Suprapubic skin (tissue), 4 donors: ENCODE measurements at regions not wholly inside any gene's neighbourhood (a gene's known extent, or its start where the extent isn't known, plus 50 kb on each side); places are given as distances from the start of the nearest gene placed in this dataset.

ENCODE experiments used
- DNase-seq, 2 donors: peaks; one replicate each; pipeline ENCODE4 v3.0.0-alpha.2; 2019; ENCODE audit warnings: low spot score in 2 of 2
- H3K27ac ChIP-seq: fragments of 200-600 bp; sonication (generic); one replicate; pipeline ENCODE4 v1.5.1; 2019
- H3K27me3 ChIP-seq: fragments of 200-600 bp; sonication (generic); one replicate; pipeline ENCODE4 v1.5.1; 2019
- H3K36me3 ChIP-seq: fragments of 200-600 bp; sonication (generic); one replicate; pipeline ENCODE4 v1.5.1; 2019
- H3K4me1 ChIP-seq: fragments of 200-600 bp; sonication (generic); one replicate; pipeline ENCODE4 v1.5.1; 2019
- H3K4me3 ChIP-seq: fragments of 200-600 bp; sonication (generic); one replicate; pipeline ENCODE4 v1.5.1; 2019; ENCODE audit warnings: mild to moderate bottlenecking
- H3K9me3 ChIP-seq: fragments of 200-600 bp; sonication (generic); one replicate; pipeline ENCODE4 v1.5.1; 2019
- EP300 ChIP-seq: sonication (generic); formaldehyde crosslinking; IDR thresholded peaks from one replicate; pipeline ENCODE4 v1.6.1; 2017; ENCODE audit warnings: antibody characterized with exemption
- POLR2A ChIP-seq, 2 donors: fragments of 450-650 bp; IDR thresholded peaks; one replicate each; pipeline ENCODE4 v1.6.1; 2017; ENCODE audit warnings: antibody characterized with exemption in 2 of 2, mild to moderate bottlenecking in 2 of 2, moderate library complexity in 2 of 2
- POLR2AphosphoS5 ChIP-seq, 3 donors: sonication (generic); formaldehyde crosslinking; IDR thresholded peaks; one replicate each; pipeline ENCODE4 v1.6.1; 2017; ENCODE audit warnings: antibody characterized with exemption in 3 of 3
- WGBS: methylation state at CpG from one replicate; pipeline ENCODE4 v1.1.5; 2018; 5-methylcytosine and 5-hydroxymethylcytosine counted together
- TF ChIP-seq, protein P1 (sequence below), 2 donors: fragments of 200-600 bp in 1 of 2; fragments of 450-650 bp in 1 of 2; sonication (generic) in 1 of 2; IDR thresholded peaks; one replicate each; pipeline ENCODE4 v1.5.1; 2016 to 2019; ENCODE audit warnings: antibody characterized with exemption in 2 of 2, mild to moderate bottlenecking in 1 of 2, moderate library complexity in 1 of 2

DNA sequence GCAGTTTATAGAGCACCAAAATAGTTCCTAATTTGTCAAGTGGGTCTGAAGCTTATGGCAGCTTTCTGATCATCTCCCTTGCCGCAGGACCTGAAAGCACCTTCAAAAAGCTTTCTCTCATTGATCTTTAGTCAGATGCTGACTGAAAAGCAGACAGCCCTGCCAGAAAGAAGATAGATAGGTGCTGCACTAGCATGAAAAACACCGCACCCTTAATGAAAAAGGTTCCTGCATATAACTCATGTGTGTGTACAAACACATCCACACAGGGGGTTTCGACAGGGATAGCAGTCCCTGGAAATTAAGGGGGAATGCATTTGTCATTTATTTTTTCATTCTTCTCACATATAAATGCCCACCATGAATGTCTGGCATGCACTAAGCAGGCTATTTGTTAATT is 361.7 kb upstream of the SNX7 start:
- 82% methylated on average over 3 of the region's 3 CpGs for WGBS
- no peaks in the 10 kb centered on the region for H3K9me3 ChIP-seq

DNA sequence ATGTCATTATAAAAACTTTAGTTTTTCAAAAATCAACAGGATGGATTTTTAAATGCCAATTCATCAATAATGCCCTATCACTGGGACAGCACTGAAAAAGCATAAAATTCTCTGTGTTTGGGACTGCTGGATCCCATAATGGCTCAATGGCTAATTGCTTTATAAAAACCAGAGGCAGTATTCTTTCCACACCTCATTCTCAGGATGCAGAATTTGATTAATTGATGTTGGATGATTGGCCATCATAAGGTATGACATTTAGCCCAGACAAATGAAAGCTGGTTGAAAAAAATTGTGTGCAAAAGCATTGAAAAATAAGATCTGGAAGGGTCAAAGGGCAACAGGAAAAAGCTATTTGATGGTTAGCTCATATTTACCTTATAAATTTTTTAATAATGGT is 362.2 kb upstream of the SNX7 start:
- Histone ChIP-seq H3K4me1 (no peaks in the 10 kb centered on the region), H3K4me3 (no peak overlapping the region), H3K27ac (no peak overlapping the region), H3K36me3 (no peaks in the 10 kb centered on the region), H3K27me3 (no peaks in the 10 kb centered on the region), H3K9me3 (no peaks in the 10 kb centered on the region)
- TF ChIP-seq POLR2A (IDR thresholded peaks at IDR 0.05): no peak
- TF ChIP-seq EP300: no peak
- TF ChIP-seq, protein P1, sequence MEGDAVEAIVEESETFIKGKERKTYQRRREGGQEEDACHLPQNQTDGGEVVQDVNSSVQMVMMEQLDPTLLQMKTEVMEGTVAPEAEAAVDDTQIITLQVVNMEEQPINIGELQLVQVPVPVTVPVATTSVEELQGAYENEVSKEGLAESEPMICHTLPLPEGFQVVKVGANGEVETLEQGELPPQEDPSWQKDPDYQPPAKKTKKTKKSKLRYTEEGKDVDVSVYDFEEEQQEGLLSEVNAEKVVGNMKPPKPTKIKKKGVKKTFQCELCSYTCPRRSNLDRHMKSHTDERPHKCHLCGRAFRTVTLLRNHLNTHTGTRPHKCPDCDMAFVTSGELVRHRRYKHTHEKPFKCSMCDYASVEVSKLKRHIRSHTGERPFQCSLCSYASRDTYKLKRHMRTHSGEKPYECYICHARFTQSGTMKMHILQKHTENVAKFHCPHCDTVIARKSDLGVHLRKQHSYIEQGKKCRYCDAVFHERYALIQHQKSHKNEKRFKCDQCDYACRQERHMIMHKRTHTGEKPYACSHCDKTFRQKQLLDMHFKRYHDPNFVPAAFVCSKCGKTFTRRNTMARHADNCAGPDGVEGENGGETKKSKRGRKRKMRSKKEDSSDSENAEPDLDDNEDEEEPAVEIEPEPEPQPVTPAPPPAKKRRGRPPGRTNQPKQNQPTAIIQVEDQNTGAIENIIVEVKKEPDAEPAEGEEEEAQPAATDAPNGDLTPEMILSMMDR (IDR thresholded peaks at IDR 0.05): no peak
- no peak for TF ChIP-seq POLR2AphosphoS5 (IDR thresholded peaks at IDR 0.05)
- no peak for DNase-seq

More for the DNA sequence above, 361.7 kb upstream of the SNX7 start:
- Histone ChIP-seq H3K36me3 (no peaks in the 10 kb centered on the region), H3K27me3 (no peaks in the 10 kb centered on the region), H3K27ac (no peak overlapping the region), H3K4me1 (no peaks in the 10 kb centered on the region), H3K4me3 (no peak overlapping the region)
- no peak for TF ChIP-seq EP300
- no peak for TF ChIP-seq POLR2A (IDR thresholded peaks at IDR 0.05)
- TF ChIP-seq, protein P1 (IDR thresholded peaks at IDR 0.05): no peak
- TF ChIP-seq POLR2AphosphoS5 (IDR thresholded peaks at IDR 0.05): no peak
- no peak for DNase-seq

DNA sequence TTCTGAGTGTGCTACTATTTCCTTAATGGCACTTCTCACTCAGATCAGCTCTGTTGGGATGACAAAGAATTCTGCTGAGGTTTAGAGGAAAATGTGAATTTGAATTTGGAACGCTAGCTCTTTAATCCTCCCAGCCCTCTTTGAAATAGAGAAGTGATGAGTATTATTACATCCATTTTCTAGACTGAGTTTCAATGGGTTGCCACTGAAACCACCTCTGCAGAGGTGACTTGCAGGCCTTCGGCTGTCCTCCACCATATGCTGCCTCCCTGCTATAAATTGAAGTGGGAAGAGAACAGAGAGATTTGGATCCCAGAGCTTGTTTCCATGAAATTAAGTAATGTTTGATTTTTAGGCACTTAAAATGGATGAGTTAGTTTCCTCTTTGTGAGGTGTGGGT is 363.2 kb upstream of the SNX7 start:
- DNase-seq: no peak
- H3K27me3 ChIP-seq: no peaks in the 10 kb centered on the region
- no peaks in the 10 kb centered on the region for H3K36me3 ChIP-seq
- H3K4me3 ChIP-seq: no peak overlapping the region
- H3K27ac ChIP-seq: no peak overlapping the region
- WGBS: 82% methylated on average over 2 of the region's 2 CpGs
- TF ChIP-seq EP300 (no peak), POLR2A (IDR thresholded peaks at IDR 0.05) (no peak), POLR2AphosphoS5 (IDR thresholded peaks at IDR 0.05) (no peak)
- TF ChIP-seq, protein P1 (IDR thresholded peaks at IDR 0.05): no peak
- H3K9me3 ChIP-seq: no peaks in the 10 kb centered on the region
- no peaks in the 10 kb centered on the region for H3K4me1 ChIP-seq

DNA sequence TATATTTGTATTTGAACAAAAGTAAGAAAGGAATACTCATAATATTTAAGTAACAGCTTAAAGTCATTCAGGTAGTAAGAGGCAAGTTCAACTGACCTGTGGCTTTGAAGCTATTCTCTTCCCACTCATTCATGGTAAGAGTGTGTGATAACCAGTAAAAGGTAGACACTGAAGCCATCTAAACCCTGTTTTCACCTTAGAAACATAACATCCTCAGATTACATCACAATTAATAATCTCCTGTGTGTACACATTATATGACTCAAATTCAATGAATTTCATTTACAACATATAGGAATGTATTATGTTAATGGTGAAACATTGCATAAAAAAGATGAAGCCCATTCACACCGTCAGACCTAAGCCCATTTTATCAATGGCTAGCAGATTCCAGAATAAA is 364.8 kb upstream of the SNX7 start:
- no peaks in the 10 kb centered on the region for H3K4me1 ChIP-seq
- TF ChIP-seq POLR2AphosphoS5 (IDR thresholded peaks at IDR 0.05): no peak
- no peak for TF ChIP-seq POLR2A (IDR thresholded peaks at IDR 0.05)
- TF ChIP-seq, protein P1 (IDR thresholded peaks at IDR 0.05): no peak
- TF ChIP-seq EP300: no peak
- H3K9me3 ChIP-seq: no peaks in the 10 kb centered on the region
- no peaks in the 10 kb centered on the region for H3K36me3 ChIP-seq
- no peak overlapping the region for H3K27ac ChIP-seq
- WGBS: 90% methylated on average over 1 of the region's 1 CpG
- no peaks in the 10 kb centered on the region for H3K27me3 ChIP-seq
- DNase-seq: no peak
- no peak overlapping the region for H3K4me3 ChIP-seq

DNA sequence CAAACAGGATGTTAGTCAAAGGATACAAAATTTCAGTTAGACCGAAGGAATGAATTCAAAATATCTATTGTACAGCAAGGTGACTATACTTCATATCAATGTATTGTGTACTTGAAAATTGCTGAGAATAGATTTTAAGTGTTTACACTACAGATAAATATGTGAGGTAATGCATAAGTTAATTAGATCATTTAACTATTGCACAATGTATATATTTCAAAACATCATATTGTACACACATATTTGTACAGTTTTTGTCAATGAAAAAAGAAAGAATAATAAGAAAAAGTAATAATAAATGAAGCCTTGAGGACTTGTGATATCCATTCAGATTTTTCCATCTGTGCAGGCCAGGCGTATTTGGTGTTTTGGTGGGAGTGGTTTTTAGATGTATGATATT is 367.4 kb upstream of the SNX7 start:
- Histone ChIP-seq H3K27ac (no peak overlapping the region), H3K4me3 (no peak overlapping the region), H3K27me3 (no peaks in the 10 kb centered on the region), H3K9me3 (no peaks in the 10 kb centered on the region), H3K4me1 (no peaks in the 10 kb centered on the region), H3K36me3 (no peaks in the 10 kb centered on the region)
- TF ChIP-seq POLR2AphosphoS5 (IDR thresholded peaks at IDR 0.05) (no peak), POLR2A (IDR thresholded peaks at IDR 0.05) (no peak), EP300 (no peak)
- TF ChIP-seq, protein P1 (IDR thresholded peaks at IDR 0.05): no peak
- DNase-seq: no peak
- 98% methylated on average over 2 of the region's 2 CpGs for WGBS
